C4-2B (cell line): ENCODE measurements at regions not wholly inside any gene's neighbourhood (a gene's known extent, or its start where the extent isn't known, plus 50 kb on each side); places are given as distances from the start of the nearest gene placed in this dataset.

ENCODE experiments used
- CTCF ChIP-seq: fragments of 450-650 bp; conservative IDR thresholded peaks from 2 replicates; pipeline ENCODE4 v1.5.1; 2017; ENCODE audit warnings: mild to moderate bottlenecking
- ZFX ChIP-seq: fragments of 450-650 bp; IDR thresholded peaks from 2 replicates; pipeline ENCODE4 v1.6.1; 2017

- no peak for TF ChIP-seq CTCF
- no peak for TF ChIP-seq ZFX
These were observed 207.9 kb upstream of the CD180 start for GRCh38 chr5:67404256-67405100.
